ENCODE measurements at regions not wholly inside any gene's neighbourhood (a gene's known extent, or its start where the extent isn't known, plus 50 kb on each side); places are given as distances from the start of the nearest gene placed in this dataset.

DNA sequence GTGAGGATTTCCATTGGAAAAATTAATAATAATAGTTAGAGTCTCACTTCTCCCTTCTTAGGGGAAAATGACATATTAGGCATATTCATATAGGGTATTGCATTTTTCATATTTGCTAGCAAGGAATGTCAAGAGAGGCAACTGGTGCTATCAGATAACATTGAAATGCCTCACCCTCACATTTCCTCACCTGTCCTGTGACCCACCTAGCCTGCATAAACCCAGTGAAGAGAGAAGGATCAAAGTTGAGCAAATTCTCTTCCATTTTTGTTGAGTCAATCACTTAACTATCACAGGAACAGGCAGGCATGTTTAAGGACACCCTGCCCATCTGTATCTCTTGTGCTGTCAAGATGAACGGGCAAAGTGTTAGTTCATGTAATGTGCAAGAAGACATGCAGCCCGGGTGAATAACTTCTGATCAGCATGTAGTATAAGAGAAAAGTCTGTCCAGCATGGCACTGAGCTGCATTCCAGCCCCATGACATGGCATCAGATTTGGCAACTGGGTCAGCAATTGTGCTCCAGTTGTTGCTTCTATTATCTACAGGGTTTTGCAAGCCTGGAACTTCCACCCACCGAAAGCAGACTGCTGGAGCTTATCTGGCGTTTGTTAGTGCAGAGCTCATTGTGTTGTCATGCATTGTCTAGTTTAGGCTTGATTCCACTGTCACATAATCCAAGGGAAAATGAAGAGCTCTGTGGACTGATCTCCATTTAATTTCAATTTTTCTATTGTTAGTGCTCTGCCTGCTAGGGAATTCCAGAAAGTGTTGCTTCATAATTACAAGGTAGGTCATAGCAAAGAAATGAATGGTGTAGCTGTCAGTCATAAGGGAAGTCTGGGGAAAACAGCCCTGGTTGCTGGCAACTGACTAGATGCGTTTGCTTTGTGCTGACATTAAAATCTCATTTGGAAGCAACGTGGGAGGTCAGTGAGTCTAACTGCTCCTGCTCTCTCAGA lies 138.4 kb upstream of the TNFAIP3 start:
- Histone ChIP-seq H2BK20ac (ENCODE audit: low read depth, low read length, poor library complexity, severe bottlenecking) (no peak overlapping the region), H3K56ac (ENCODE audit: insufficient read length, low read depth, low read length) (no peak overlapping the region), H2BK12ac (ENCODE audit: insufficient read length, low read depth, low read length) (no peak overlapping the region), H4K91ac (ENCODE audit: insufficient read length, low read depth, low read length) (no peak overlapping the region), H3K23me2 (ENCODE audit: insufficient read length, low read depth, low read length, poor library complexity, severe bottlenecking) (no peaks in the 10 kb centered on the region), H4K8ac (replicated peaks; ENCODE audit: insufficient read length, low read depth, low read length) (no peak overlapping the region), H3K18ac (ENCODE audit: insufficient read length, low read depth, low read length) (no peak overlapping the region), H2BK120ac (ENCODE audit: low read depth, low read length, poor library complexity, severe bottlenecking) (no peak overlapping the region), H3K14ac (ENCODE audit: insufficient read depth, low read length) (no peak overlapping the region), H4K5ac (ENCODE audit: insufficient read length, low read depth, low read length) (no peak overlapping the region), H3T11ph (ENCODE audit: low read length) (no peak overlapping the region), H3K27me3 (ENCODE audit: insufficient read depth, low read length) (no peaks in the 10 kb centered on the region), H3K9me3 (ENCODE audit: control insufficient read depth, low read depth, low read length) (no peaks in the 10 kb centered on the region), H2AFZ (ENCODE audit: low read length) (no peak overlapping the region), H3K9ac (ENCODE audit: extremely low read depth, insufficient read length, low read length) (no peak overlapping the region), H3K4me2 (ENCODE audit: insufficient read depth, insufficient read length, low read length) (no peak overlapping the region), H3K79me2 (ENCODE audit: insufficient read depth, low read length) (no peaks in the 10 kb centered on the region), H3K27ac (ENCODE audit: insufficient read length, low read depth, low read length) (no peak overlapping the region), H4K20me1 (ENCODE audit: control insufficient read depth, insufficient read depth, insufficient read length) (no peaks in the 10 kb centered on the region), H2BK5ac (ENCODE audit: insufficient read length, low read length) (no peak overlapping the region), H3K23ac (ENCODE audit: insufficient read length, low read depth, low read length) (no peak overlapping the region), H3K4me1 (ENCODE audit: insufficient read depth, low read length) (no peaks in the 10 kb centered on the region), H2BK15ac (ENCODE audit: low read depth, low read length) (no peak overlapping the region), H2AK5ac (ENCODE audit: insufficient read length, low read length) (no peak overlapping the region), H3K4ac (ENCODE audit: low read depth, low read length) (no peak overlapping the region), H3K79me1 (ENCODE audit: insufficient read depth, low read depth, low read length, poor library complexity, severe bottlenecking) (no peaks in the 10 kb centered on the region)
- Mint-ChIP-seq H3K4me1 (no peaks in the 10 kb centered on the region), H3K4me3 (no peak overlapping the region), H3K36me3 (ENCODE audit: insufficient read depth in 1 of 3, low read depth in 3 of 3) (no peaks in the 10 kb centered on the region), H3K27me3 (ENCODE audit: low read depth) (no peaks in the 10 kb centered on the region; the same call in 1 of the 2 replicates), H3K9me3 (no peaks in the 10 kb centered on the region), H3K27ac (no peak overlapping the region)
- TF ChIP-seq, protein P1, sequence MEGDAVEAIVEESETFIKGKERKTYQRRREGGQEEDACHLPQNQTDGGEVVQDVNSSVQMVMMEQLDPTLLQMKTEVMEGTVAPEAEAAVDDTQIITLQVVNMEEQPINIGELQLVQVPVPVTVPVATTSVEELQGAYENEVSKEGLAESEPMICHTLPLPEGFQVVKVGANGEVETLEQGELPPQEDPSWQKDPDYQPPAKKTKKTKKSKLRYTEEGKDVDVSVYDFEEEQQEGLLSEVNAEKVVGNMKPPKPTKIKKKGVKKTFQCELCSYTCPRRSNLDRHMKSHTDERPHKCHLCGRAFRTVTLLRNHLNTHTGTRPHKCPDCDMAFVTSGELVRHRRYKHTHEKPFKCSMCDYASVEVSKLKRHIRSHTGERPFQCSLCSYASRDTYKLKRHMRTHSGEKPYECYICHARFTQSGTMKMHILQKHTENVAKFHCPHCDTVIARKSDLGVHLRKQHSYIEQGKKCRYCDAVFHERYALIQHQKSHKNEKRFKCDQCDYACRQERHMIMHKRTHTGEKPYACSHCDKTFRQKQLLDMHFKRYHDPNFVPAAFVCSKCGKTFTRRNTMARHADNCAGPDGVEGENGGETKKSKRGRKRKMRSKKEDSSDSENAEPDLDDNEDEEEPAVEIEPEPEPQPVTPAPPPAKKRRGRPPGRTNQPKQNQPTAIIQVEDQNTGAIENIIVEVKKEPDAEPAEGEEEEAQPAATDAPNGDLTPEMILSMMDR (conservative IDR thresholded peaks at IDR 0.05) = no peak
- no peak for DNase-seq
- WGBS (ENCODE audit: extremely low coverage, insufficient read length, low lambda C conversion rate) = no CpG with 5 or more reads among the region's 6 CpGs

Measured in H9 (cell line).